Endothelial cell of umbilical vein (primary cell): ENCODE measurements at regions not wholly inside any gene's neighbourhood (a gene's known extent, or its start where the extent isn't known, plus 50 kb on each side); places are given as distances from the start of the nearest gene placed in this dataset.

Experiments used
- BruUV-seq: library from RNA; stranded (reverse); fragments of 400-500 nt; replicated peaks from 2 replicates; lab custom pipeline; 2021; lab: Mats Ljungman, UMichigan
- CTCF ChIA-PET: fragments of 300-600, 350-600 bp; sonication (Branson Sonifier 250); formaldehyde crosslinking; loops from one replicate; lab custom pipeline; 2021; ENCODE audit warnings: antibody characterized with exemption, inconsistent platforms; lab: Charles Lee
- POLR2A ChIA-PET: fragments of 300-600, 350-600 bp; sonication (Branson Sonifier 250); formaldehyde crosslinking; loops from one replicate; lab custom pipeline; 2021; ENCODE audit warnings: antibody characterized with exemption, inconsistent platforms; lab: Charles Lee
- DNase-seq: peaks from one replicate; pipeline ENCODE4 v3.0.0-alpha.2; 2011; ENCODE audit warnings: low read depth, low spot score
- FAIRE-seq: peaks from 2 replicates; lab custom pipeline; 2011; peaks lifted over from hg19 to GRCh38; lab: Jason Lieb, UNC
- H2AFZ ChIP-seq: 2 replicates; pipeline ENCODE4 v1.6.0; 2012; ENCODE audit warnings: low read depth, low read length, control low read depth, inconsistent platforms
- H3K27ac ChIP-seq: 2 replicates; pipeline ENCODE4 v1.5.1; 2011; ENCODE audit warnings: low read depth, mild to moderate bottlenecking, control low read depth, low read length, moderate library complexity; ENCODE audit not compliant: insufficient read depth
- H3K27me3 ChIP-seq, 2 experiments: 2 replicates each; pipeline versions ENCODE4 v1.6.0 to v1.6.1; 2011; ENCODE audit warnings: low read length in 2 of 2, mixed read lengths in 1 of 2; ENCODE audit not compliant: control insufficient read depth in 2 of 2, insufficient read depth in 2 of 2
- H3K36me3 ChIP-seq, 2 experiments: 2 replicates in 1 of 2; 3 replicates in 1 of 2; pipeline ENCODE4 v1.5.1; 2011; ENCODE audit warnings: low read length in 2 of 2, mild to moderate bottlenecking in 1 of 2, moderate library complexity in 1 of 2; ENCODE audit not compliant: control insufficient read depth in 2 of 2, insufficient read depth in 2 of 2; ENCODE audit errors: extremely low read depth in 1 of 2
- H3K4me1 ChIP-seq: 3 replicates; pipeline ENCODE4 v1.5.1; 2011; ENCODE audit warnings: mild to moderate bottlenecking, low read length; ENCODE audit not compliant: control insufficient read depth, insufficient read depth; ENCODE audit errors: extremely low read depth
- H3K4me2 ChIP-seq: 2 replicates; pipeline ENCODE4 v1.6.1; 2011; ENCODE audit warnings: low read length, control low read depth, mixed read lengths; ENCODE audit not compliant: insufficient read depth
- H3K4me3 ChIP-seq, 3 experiments: fragments of 200-600 bp in 1 of 3; sonication (generic), shearing (Covaris generic) in 1 of 3; replicated peaks in 1 of 3; 2 replicates each; pipeline ENCODE4 v1.5.1; 2011 to 2016; ENCODE audit warnings: control low read depth in 3 of 3, low read length in 3 of 3, mild to moderate bottlenecking in 2 of 3, inconsistent platforms in 1 of 3, low read depth in 1 of 3, moderate library complexity in 1 of 3; ENCODE audit not compliant: insufficient read depth in 1 of 3
- H3K79me2 ChIP-seq: 2 replicates; pipeline ENCODE4 v1.6.0; 2012; ENCODE audit warnings: low read length, inconsistent platforms; ENCODE audit not compliant: control insufficient read depth, insufficient read depth
- H3K9ac ChIP-seq: replicated peaks from 2 replicates; pipeline ENCODE3; 2011; ENCODE audit warnings: low read length, control low read depth; ENCODE audit not compliant: insufficient read depth; ENCODE audit errors: extremely low read depth
- H3K9me1 ChIP-seq: replicated peaks from 3 replicates; pipeline ENCODE4 v1.6.0; 2011; ENCODE audit warnings: mild to moderate bottlenecking, low read length; ENCODE audit not compliant: control insufficient read depth, insufficient read depth; ENCODE audit errors: extremely low read depth
- H3K9me3 ChIP-seq: replicated peaks from 2 replicates; pipeline ENCODE4 v1.5.1; 2012; ENCODE audit warnings: low read length, inconsistent platforms; ENCODE audit not compliant: control insufficient read depth, insufficient read depth
- H4K20me1 ChIP-seq: replicated peaks from 2 replicates; pipeline ENCODE3; 2011; ENCODE audit warnings: mild to moderate bottlenecking, low read length; ENCODE audit not compliant: control insufficient read depth, insufficient read depth; ENCODE audit errors: extremely low read depth
- CTCF ChIP-seq, 2 donors: IDR thresholded peaks; 1 replicate in 1 of 2; 2 replicates in 1 of 2; pipeline ENCODE4 v1.5.1; 2011; ENCODE audit warnings: low read length in 2 of 2, mild to moderate bottlenecking in 2 of 2, moderate library complexity in 2 of 2, control low read depth in 1 of 2, inconsistent platforms in 1 of 2, low read depth in 1 of 2; ENCODE audit not compliant: insufficient read depth in 1 of 2; ENCODE audit errors: extremely low read depth in 1 of 2
- EZH2 ChIP-seq: IDR thresholded peaks from 2 replicates; pipeline ENCODE4 v1.6.1; 2012; ENCODE audit warnings: borderline replicate concordance, low read depth, mild to moderate bottlenecking, moderate library complexity, low read length, inconsistent platforms; ENCODE audit not compliant: severe bottlenecking
- FOS ChIP-seq: IDR thresholded peaks from 2 replicates; pipeline ENCODE4 v1.6.1; 2011; ENCODE audit warnings: mild to moderate bottlenecking, low read length, moderate library complexity, borderline replicate concordance; ENCODE audit not compliant: insufficient read depth
- GATA2 ChIP-seq: IDR thresholded peaks from 2 replicates; pipeline ENCODE4 v1.7.0; 2011; ENCODE audit warnings: low read depth, mild to moderate bottlenecking, moderate library complexity, mixed read lengths, low read length; ENCODE audit not compliant: insufficient read length, insufficient read depth
- JUN ChIP-seq: IDR thresholded peaks from 2 replicates; pipeline ENCODE4 v1.6.1; 2011; ENCODE audit warnings: borderline replicate concordance, low read depth; ENCODE audit not compliant: insufficient read length, insufficient read depth
- MAX ChIP-seq: IDR thresholded peaks from 2 replicates; pipeline ENCODE4 v1.6.1; 2011; ENCODE audit not compliant: insufficient read depth, insufficient read length
- MYC ChIP-seq: IDR thresholded peaks from one replicate; pipeline ENCODE4 v1.6.1; 2011; ENCODE audit warnings: mild to moderate bottlenecking, low read depth, low read length
- POLR2A ChIP-seq: IDR thresholded peaks from 2 replicates; pipeline ENCODE4 v1.6.1; 2012; ENCODE audit warnings: low read depth, mild to moderate bottlenecking, control low read depth, low read length
- POLR2AphosphoS5 ChIP-seq: IDR thresholded peaks from 2 replicates; pipeline ENCODE4 v1.6.1; 2012; ENCODE audit warnings: low read depth, mild to moderate bottlenecking, control low read depth, low read length, moderate library complexity; ENCODE audit not compliant: insufficient read depth
- dilution Hi-C: fragments of 300-500 bp; cut with MboI; formaldehyde crosslinking; loops from one replicate; pipeline ENCODE4 v1.15.0; 2019; ENCODE audit warnings: low sequenced_read_pairs; ENCODE audit not compliant: extremely low pct_ligation_motif_present
- intact Hi-C: fragments of 100-400 bp; cut with micrococcal nuclease; formaldehyde crosslinking; loops from one replicate; pipeline ENCODE4 v1.10.0; 2022

GRCh38 chr1:181344091-181344490 lies 139.2 kb upstream of the CACNA1E start:
- intact Hi-C loops = no loop called here

More at GRCh38 chr1:181344091-181344490, 139.2 kb upstream of the CACNA1E start:
- Histone ChIP-seq H3K4me2 (no peak overlapping the region), H3K27ac (no peak overlapping the region), H3K9me3 (no peaks in the 10 kb centered on the region), H2AFZ (no peak overlapping the region), H3K4me3 (no peak overlapping the region), H3K36me3 (no peaks in the 10 kb centered on the region), H3K27me3 (no peaks in the 10 kb centered on the region), H3K9ac (no peak overlapping the region), H3K9me1 (no peaks in the 10 kb centered on the region), H4K20me1 (no peaks in the 10 kb centered on the region), H3K4me1 (no peaks in the 10 kb centered on the region), H3K79me2 (no peaks in the 10 kb centered on the region)
- dilution Hi-C loops = no loop called here
- TF ChIP-seq MYC = no peak
- no peak for TF ChIP-seq MAX
- TF ChIP-seq JUN = no peak
- TF ChIP-seq POLR2AphosphoS5 = no peak
- no peak for TF ChIP-seq POLR2A
- no peak for TF ChIP-seq EZH2
- TF ChIP-seq FOS = no peak
- TF ChIP-seq GATA2 = no peak
- TF ChIP-seq CTCF (IDR thresholded peaks at IDR 0.05; ENCODE audit: extremely low read depth in 1 of 2, insufficient read depth in 1 of 2, low read depth in 1 of 2, low read length in 2 of 2) = no peak
- no TSS peak for BruUV-seq
- DNase-seq (no peak), FAIRE-seq (no peak)
- POLR2A ChIA-PET = no interaction called here
- CTCF ChIA-PET = interaction anchor here (1.2 kb wide), 1 partner anchor 81 kb away, joined by 3 read pairs; no protein-coding TSS in a partner anchor
